ENCODE measurements at regions not wholly inside any gene's neighbourhood (a gene's known extent, or its start where the extent isn't known, plus 50 kb on each side); places are given as distances from the start of the nearest gene placed in this dataset.

- dilution Hi-C loops (cut with MboI; ENCODE audit: extremely low pct_ligation_motif_present, low sequenced_read_pairs): loop anchor here (5.0 kb wide), 1 partner anchor 105 kb away; no protein-coding TSS in a partner anchor
- Histone ChIP-seq H3K36me3 (ENCODE audit: control insufficient read depth in 2 of 2, extremely low read depth in 1 of 2, insufficient read depth in 2 of 2, low read length in 2 of 2) (no peaks in the 10 kb centered on the region), H3K27ac (ENCODE audit: control insufficient read depth, insufficient read depth, low read length) (no peak overlapping the region), H3K79me2 (ENCODE audit: control insufficient read depth, insufficient read depth, low read length) (no peaks in the 10 kb centered on the region), H3K27me3 (ENCODE audit: control insufficient read depth, extremely low read depth, insufficient read depth, low read length) (no peaks in the 10 kb centered on the region), H3K9me3 (ENCODE audit: control insufficient read depth, low read depth, low read length) (no peaks in the 10 kb centered on the region), H4K20me1 (ENCODE audit: control insufficient read depth, extremely low read depth, insufficient read depth, low read length) (no peaks in the 10 kb centered on the region), H3K9me1 (ENCODE audit: control insufficient read depth, extremely low read depth, insufficient read depth, low read length) (no peaks in the 10 kb centered on the region), H3K4me3 (ENCODE audit: control insufficient read depth in 2 of 3, extremely low read depth in 1 of 3, insufficient read depth in 2 of 3, low read depth in 1 of 3, low read length in 3 of 3) (no peak overlapping the region), H2AFZ (ENCODE audit: control insufficient read depth, low read length) (no peak overlapping the region), H3K4me2 (ENCODE audit: control insufficient read depth, extremely low read depth, insufficient read depth, low read depth, low read length) (no peak overlapping the region), H3K9ac (ENCODE audit: control insufficient read depth, extremely low read depth, insufficient read depth, low read length) (no peak overlapping the region), H3K4me1 (ENCODE audit: control insufficient read depth, extremely low read depth, insufficient read depth, low read length) (no peaks in the 10 kb centered on the region)
- DNase-seq (ENCODE audit: low read depth, low spot score): no peak
- no peak for FAIRE-seq
- no peak for TF ChIP-seq EZH2 (IDR thresholded peaks at IDR 0.05; ENCODE audit: low read length)
- TF ChIP-seq, protein P1, sequence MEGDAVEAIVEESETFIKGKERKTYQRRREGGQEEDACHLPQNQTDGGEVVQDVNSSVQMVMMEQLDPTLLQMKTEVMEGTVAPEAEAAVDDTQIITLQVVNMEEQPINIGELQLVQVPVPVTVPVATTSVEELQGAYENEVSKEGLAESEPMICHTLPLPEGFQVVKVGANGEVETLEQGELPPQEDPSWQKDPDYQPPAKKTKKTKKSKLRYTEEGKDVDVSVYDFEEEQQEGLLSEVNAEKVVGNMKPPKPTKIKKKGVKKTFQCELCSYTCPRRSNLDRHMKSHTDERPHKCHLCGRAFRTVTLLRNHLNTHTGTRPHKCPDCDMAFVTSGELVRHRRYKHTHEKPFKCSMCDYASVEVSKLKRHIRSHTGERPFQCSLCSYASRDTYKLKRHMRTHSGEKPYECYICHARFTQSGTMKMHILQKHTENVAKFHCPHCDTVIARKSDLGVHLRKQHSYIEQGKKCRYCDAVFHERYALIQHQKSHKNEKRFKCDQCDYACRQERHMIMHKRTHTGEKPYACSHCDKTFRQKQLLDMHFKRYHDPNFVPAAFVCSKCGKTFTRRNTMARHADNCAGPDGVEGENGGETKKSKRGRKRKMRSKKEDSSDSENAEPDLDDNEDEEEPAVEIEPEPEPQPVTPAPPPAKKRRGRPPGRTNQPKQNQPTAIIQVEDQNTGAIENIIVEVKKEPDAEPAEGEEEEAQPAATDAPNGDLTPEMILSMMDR (optimal IDR thresholded peaks at IDR 0.05 in 1 of 3, IDR thresholded peaks at IDR 0.05 in 1 of 3, conservative IDR thresholded peaks at IDR 0.05 in 1 of 3; ENCODE audit: extremely low read depth in 1 of 3, insufficient read depth in 2 of 3, low read length in 3 of 3): peak in 2 of 3 experiments; percentile 16 to 54
Observed at GRCh38 chr10:57716884-57717283, 550.8 kb downstream of the IPMK start.

DNA sequence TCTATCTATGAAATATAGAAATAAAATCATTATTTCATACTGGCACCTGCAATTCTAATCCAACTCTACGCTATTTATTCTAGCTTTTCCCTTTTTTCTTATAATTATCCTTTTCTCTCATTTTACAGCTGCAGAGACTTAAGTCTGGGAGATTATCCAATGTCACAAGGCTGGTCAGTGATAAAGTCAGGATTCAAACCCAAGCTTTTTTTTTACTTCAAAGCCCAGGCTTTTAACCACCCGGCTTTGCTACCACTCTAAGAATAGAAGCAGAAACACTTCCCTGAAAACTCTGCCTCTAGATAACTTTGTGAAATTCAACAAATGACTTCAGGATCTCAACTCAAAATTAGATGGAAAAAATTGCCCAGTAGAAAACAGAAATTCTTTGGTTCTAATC lies 552.5 kb downstream of the IPMK start:
- Histone ChIP-seq H4K20me1 (ENCODE audit: control insufficient read depth, extremely low read depth, insufficient read depth, low read length) (no peaks in the 10 kb centered on the region), H3K9ac (ENCODE audit: control insufficient read depth, extremely low read depth, insufficient read depth, low read length) (no peak overlapping the region), H3K27me3 (ENCODE audit: control insufficient read depth, extremely low read depth, insufficient read depth, low read length) (no peaks in the 10 kb centered on the region), H3K9me3 (ENCODE audit: control insufficient read depth, low read depth, low read length) (no peaks in the 10 kb centered on the region), H3K79me2 (ENCODE audit: control insufficient read depth, insufficient read depth, low read length) (no peaks in the 10 kb centered on the region), H3K9me1 (ENCODE audit: control insufficient read depth, extremely low read depth, insufficient read depth, low read length) (no peaks in the 10 kb centered on the region), H3K27ac (ENCODE audit: control insufficient read depth, insufficient read depth, low read length) (no peak overlapping the region), H3K4me1 (ENCODE audit: control insufficient read depth, extremely low read depth, insufficient read depth, low read length) (no peaks in the 10 kb centered on the region), H3K4me3 (ENCODE audit: control insufficient read depth in 2 of 3, extremely low read depth in 1 of 3, insufficient read depth in 2 of 3, low read depth in 1 of 3, low read length in 3 of 3) (no peak overlapping the region), H3K4me2 (ENCODE audit: control insufficient read depth, extremely low read depth, insufficient read depth, low read depth, low read length) (no peak overlapping the region), H2AFZ (ENCODE audit: control insufficient read depth, low read length) (no peak overlapping the region), H3K36me3 (ENCODE audit: control insufficient read depth in 2 of 2, extremely low read depth in 1 of 2, insufficient read depth in 2 of 2, low read length in 2 of 2) (no peaks in the 10 kb centered on the region)
- TF ChIP-seq, protein P1 (optimal IDR thresholded peaks at IDR 0.05 in 1 of 3, IDR thresholded peaks at IDR 0.05 in 1 of 3, conservative IDR thresholded peaks at IDR 0.05 in 1 of 3; ENCODE audit: extremely low read depth in 1 of 3, insufficient read depth in 2 of 3, low read length in 3 of 3): no peak
- no peak for TF ChIP-seq EZH2 (IDR thresholded peaks at IDR 0.05; ENCODE audit: low read length)
- FAIRE-seq: no peak
- dilution Hi-C loops (cut with MboI; ENCODE audit: extremely low pct_ligation_motif_present, low sequenced_read_pairs): loop anchor here (5.0 kb wide), 1 partner anchor 107 kb away; no protein-coding TSS in a partner anchor
- DNase-seq (ENCODE audit: low read depth, low spot score): no peak

Data from keratinocyte (primary cell).